Posterior cingulate gyrus (tissue), 11 donors: ENCODE measurements at regions not wholly inside any gene's neighbourhood (a gene's known extent, or its start where the extent isn't known, plus 50 kb on each side); places are given as distances from the start of the nearest gene placed in this dataset.

Experiments used
- DNase-seq, 10 donors: peaks; one replicate each; pipeline versions ENCODE4 v3.0.0 to v3.0.0-alpha.2; 2020 to 2021; ENCODE audit warnings: mixed read lengths in 3 of 10
- intact Hi-C: fragments of 100-400 bp; cut with DNase I; formaldehyde crosslinking; loops from one replicate; pipeline ENCODE4 v1.15.1; 2023

DNA sequence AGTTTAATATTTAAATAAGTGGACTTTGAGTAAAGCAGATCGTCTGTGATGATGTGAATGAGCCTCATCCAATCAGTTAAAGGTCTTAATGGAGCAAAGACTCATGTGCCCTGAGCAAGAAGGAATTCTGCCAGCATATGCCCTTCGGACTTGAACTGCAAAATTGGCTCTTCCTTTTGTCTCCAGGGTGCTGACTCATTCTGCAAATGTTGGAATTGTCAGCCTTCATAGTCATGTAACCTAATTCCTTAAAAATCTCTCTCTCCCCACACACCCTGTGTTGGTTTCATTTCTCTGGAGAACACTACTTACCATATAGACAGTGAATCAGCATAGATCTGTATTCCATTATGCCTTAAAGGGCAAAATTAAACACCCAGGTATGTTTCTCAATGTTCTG, 609.8 kb upstream of the GALNTL6 start:
- intact Hi-C loops: no loop called here

GRCh38 chr4:171202908-171203307, 610.3 kb upstream of the GALNTL6 start:
- intact Hi-C loops: no loop called here
- no peak for DNase-seq

More for the DNA sequence above, 609.8 kb upstream of the GALNTL6 start:
- DNase-seq: no peak

GRCh38 chr4:171186700-171187099, 626.5 kb upstream of the GALNTL6 start:
- no peak for DNase-seq
- intact Hi-C loops: no loop called here

- intact Hi-C loops: no loop called here
- no peak for DNase-seq
Observed at GRCh38 chr4:171181090-171181489, 632.1 kb upstream of the GALNTL6 start.

- intact Hi-C loops: no loop called here
Observed at GRCh38 chr4:171170671-171171070, 642.5 kb upstream of the GALNTL6 start.

DNA sequence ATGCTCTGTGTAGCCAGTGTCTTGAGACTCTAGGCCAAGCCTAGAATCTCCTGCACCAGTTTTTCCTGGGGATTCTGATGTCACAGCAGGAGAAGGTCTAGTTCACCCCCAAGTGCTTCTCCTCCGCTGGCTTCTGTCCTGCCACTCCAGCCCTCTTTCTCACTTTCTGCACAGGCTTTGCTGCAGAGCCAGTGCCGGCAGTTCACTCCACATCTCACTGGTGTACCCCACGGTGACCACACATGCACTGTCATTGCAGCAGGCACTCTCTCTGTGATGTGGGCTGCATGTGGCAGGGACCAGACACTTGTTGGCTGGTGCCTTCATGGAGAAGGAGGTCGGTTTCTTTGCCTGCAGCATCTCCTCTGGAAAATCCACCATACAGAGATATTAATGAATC, 643.8 kb upstream of the GALNTL6 start:
- intact Hi-C loops: no loop called here
- DNase-seq: peak in 1 of 10 donors; percentile 62

More at GRCh38 chr4:171170671-171171070, 642.5 kb upstream of the GALNTL6 start:
- no peak for DNase-seq

DNA sequence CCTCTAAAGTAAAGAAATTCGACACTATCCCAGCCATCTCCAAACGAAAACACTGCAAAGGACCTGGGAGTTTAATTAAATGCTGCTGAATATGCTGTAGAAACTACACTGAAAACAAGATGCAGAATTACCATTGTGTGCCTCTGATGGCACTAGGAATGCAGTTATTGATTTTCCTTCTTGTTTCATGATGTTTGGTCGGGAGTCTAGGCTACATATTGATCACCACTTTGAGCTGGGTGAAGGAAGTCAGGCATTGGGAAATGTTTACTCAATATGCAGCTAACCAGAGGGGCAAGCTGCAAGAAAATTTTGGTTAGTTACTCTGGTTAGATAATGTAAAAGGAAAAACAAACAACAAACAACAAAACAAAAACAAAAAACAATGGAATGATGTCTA, 650.7 kb upstream of the GALNTL6 start:
- DNase-seq: no peak
- intact Hi-C loops: no loop called here

- intact Hi-C loops: no loop called here
- DNase-seq: no peak
Observed at GRCh38 chr4:171157462-171158082, 655.6 kb upstream of the GALNTL6 start.

GRCh38 chr4:171142639-171143038, 670.6 kb upstream of the GALNTL6 start:
- intact Hi-C loops: no loop called here
- DNase-seq: no peak

GRCh38 chr4:171142045-171142444, 671.2 kb upstream of the GALNTL6 start:
- intact Hi-C loops: no loop called here
- no peak for DNase-seq

- intact Hi-C loops: no loop called here
- DNase-seq: no peak
Observed at GRCh38 chr4:171130256-171130801, 682.9 kb upstream of the GALNTL6 start.

GRCh38 chr4:171118091-171118490, 695.1 kb upstream of the GALNTL6 start:
- DNase-seq: no peak
- intact Hi-C loops: no loop called here

- DNase-seq: no peak
- intact Hi-C loops: no loop called here
Observed at GRCh38 chr4:171117457-171117856, 695.7 kb upstream of the GALNTL6 start.

DNA sequence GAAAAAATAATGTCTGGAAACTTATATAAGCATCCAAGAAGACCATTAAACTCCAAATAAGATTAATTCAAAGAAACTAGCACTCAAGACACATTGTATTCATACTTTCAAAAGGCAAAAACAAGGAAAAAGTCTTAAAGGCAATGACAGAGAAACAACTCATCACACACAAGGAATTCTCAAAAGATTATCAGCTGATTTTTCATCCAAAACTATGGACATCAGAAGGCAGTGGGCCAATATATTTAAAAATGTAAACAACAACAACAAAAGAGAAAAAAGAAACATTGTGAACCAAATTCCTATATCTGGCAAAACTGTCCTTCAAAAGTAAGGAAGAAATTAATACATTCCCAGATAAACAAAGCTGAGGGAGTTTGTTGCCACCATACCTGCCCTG, 711.4 kb upstream of the GALNTL6 start:
- intact Hi-C loops: no loop called here
- no peak for DNase-seq

DNA sequence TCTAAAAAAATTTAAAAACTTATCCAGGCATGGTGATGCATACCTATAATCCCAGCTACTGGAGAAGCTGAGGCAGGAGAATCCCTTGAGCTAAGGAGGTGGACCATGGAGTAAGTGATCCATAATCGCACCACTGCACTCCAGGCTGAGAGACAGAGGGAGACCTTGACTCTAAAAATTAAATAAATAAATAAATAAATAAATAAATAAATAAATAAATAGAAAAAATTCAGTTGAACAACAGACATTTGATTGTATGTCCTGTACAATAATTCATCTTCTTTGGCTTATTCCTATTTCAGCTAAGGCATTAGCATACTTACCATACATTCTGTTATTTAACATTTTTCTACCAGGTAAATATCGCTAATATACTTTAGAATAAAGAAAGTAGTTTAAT, 726.1 kb upstream of the GALNTL6 start:
- DNase-seq: no peak
- intact Hi-C loops: no loop called here

GRCh38 chr4:171067422-171067821, 745.8 kb upstream of the GALNTL6 start:
- no peak for DNase-seq
- intact Hi-C loops: no loop called here

GRCh38 chr4:171049380-171049779, 763.8 kb upstream of the GALNTL6 start:
- no peak for DNase-seq
- intact Hi-C loops: no loop called here

GRCh38 chr4:171042989-171043524, 770.1 kb upstream of the GALNTL6 start:
- intact Hi-C loops: no loop called here
- peak in 3 of 10 donors; percentile 63 to 74 (median 72) for DNase-seq

DNA sequence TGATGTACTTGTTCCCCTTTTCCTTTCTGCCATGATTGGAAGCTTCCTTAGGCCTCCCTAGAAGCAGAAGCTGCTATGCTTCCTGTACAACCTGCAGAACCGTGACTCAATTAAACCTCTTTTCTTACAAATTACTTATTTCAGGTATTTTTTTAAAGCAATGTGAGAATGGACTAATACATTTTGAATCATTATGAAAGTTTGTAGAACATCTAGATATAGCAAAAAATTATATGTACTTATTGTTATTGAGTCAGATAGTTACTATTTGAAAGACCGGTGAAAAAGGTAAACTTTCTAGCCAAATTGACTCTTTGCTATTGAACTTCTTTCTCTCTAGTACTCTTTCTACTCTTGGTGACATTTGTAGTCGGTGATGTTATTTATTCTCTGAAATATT, 777.3 kb upstream of the GALNTL6 start:
- intact Hi-C loops: no loop called here
- no peak for DNase-seq

DNA sequence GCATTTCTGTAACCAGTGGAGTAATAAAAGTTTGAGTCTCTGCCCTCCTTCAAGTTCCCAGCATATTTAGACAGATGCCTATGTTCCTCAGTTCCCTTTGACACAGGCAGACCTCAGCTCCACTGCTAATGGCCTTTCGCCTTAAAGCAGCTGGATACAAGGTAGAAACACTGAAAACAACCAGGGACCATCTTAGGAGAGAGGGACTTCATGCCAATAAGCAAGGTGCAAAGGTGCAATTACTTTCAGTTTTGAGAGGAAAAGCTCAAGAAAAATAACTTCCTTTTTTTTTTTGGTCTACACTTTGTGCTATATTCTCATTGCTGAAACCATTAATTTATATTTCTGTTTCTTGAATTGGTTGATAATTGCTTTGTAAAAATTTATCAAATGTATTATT, 781.9 kb upstream of the GALNTL6 start:
- intact Hi-C loops: no loop called here
- DNase-seq: no peak

- DNase-seq: no peak
- intact Hi-C loops: no loop called here
Observed at GRCh38 chr4:171025776-171026175, 787.4 kb upstream of the GALNTL6 start.

DNA sequence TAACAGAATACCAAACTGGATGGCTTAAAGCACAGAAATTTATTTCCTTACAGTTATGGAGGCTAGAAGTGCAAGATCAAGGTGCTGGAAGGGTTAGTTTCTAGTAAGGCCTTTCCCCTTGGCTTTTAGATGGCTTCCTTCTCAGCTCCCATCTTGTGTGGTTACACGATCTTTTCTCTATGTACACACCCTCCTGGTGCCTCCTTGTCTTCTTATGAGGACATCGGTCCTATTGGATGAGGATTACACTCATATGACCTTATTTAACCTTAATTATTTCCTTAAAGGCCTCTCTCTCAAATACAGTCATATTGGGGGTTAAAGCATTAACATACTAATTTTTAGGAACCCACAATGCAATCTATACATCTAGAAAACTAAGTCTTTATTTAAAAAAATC, 787.9 kb upstream of the GALNTL6 start:
- intact Hi-C loops: no loop called here

More for the DNA sequence above, 787.9 kb upstream of the GALNTL6 start:
- DNase-seq: no peak
